ENCODE measurements at regions not wholly inside any gene's neighbourhood (a gene's known extent, or its start where the extent isn't known, plus 50 kb on each side); places are given as distances from the start of the nearest gene placed in this dataset.
"Not testable (repeated sequence)": the region's sequence is repeated elsewhere in the genome, so short reads cannot be mapped to it uniquely, and the experiment has no call there.

- TF ChIP-seq EZH2 (IDR thresholded peaks at IDR 0.05; ENCODE audit: insufficient read depth, poor library complexity, severe bottlenecking); EZH2phosphoT487 (IDR thresholded peaks at IDR 0.05; ENCODE audit: insufficient read depth, low read depth): not testable (repeated sequence)
These were observed 76.3 kb upstream of the THOC3 start for GRCh38 chr5:176044431-176044830.
